Activated CD8-positive, alpha-beta T cell treated with anti-CD3 and anti-CD28 coated beads, Interleukin-2, amount 10 ng/mL, durations not matched to agents 7 days and 5 days (primary cell): ENCODE measurements at regions not wholly inside any gene's neighbourhood (a gene's known extent, or its start where the extent isn't known, plus 50 kb on each side); places are given as distances from the start of the nearest gene placed in this dataset.

ENCODE experiments used
- ATAC-seq: fragments of 150-1000 bp; cut with Tn5 transposase; one replicate; pipeline ENCODE4 v1.10.0; 2021; ENCODE audit warnings: moderate library complexity
- CTCF ChIA-PET: fragments of 350-600 bp; sonication (Branson Sonifier 250); formaldehyde crosslinking; loops from one replicate; lab custom pipeline; 2021; ENCODE audit warnings: antibody characterized with exemption; lab: Charles Lee
- POLR2A ChIA-PET: fragments of 350-600 bp; sonication (Branson Sonifier 250); formaldehyde crosslinking; loops from one replicate; lab custom pipeline; 2021; ENCODE audit warnings: antibody characterized with exemption; lab: Charles Lee
- DNase-seq: peaks from one replicate; pipeline ENCODE4 v3.0.0-alpha.2; 2020
- H3K27ac Mint-ChIP-seq: one replicate; pipeline ENCODE4 v1.8.0; 2021; ENCODE audit warnings: mild to moderate bottlenecking, mixed read lengths
- H3K27me3 Mint-ChIP-seq: one replicate; pipeline ENCODE4 v1.8.0; 2021; ENCODE audit warnings: low read depth, mixed read lengths
- H3K36me3 Mint-ChIP-seq: one replicate; pipeline ENCODE4 v1.8.0; 2021; ENCODE audit warnings: low read depth, mixed read lengths
- H3K4me1 Mint-ChIP-seq: one replicate; pipeline ENCODE4 v1.8.0; 2021; ENCODE audit warnings: low read depth, mixed read lengths
- H3K4me3 Mint-ChIP-seq: one replicate; pipeline ENCODE4 v1.8.0; 2021; ENCODE audit warnings: mild to moderate bottlenecking, mixed read lengths
- H3K9me3 Mint-ChIP-seq: one replicate; pipeline ENCODE4 v1.8.0; 2022; ENCODE audit warnings: mixed read lengths; ENCODE audit not compliant: insufficient read depth

DNA sequence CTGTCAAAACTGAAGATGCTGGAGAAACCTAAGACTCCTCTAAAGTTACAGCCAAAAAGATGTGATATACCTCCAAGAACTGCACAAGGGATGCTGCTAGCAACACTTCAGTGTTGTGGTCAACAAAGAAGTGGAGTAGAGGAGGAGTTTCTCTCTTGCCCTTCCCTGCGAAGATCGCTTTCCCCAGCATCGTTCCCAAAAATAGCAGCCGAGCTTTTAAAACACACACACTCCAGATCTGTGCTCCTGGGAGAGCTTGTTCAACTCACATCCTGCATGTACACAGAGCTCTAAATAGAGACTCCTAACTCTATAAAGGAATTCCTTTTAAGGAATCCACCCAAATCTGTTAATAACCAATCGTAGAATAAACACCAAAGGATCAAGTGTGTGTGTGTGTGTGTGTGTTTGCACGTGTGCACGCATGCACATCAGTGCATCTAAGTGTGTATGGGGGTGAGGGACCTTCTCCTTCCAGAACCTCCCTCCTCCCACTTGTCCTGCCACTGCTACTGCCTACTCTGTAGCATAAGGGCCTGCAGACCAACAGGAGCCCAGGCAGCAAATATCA is 58.5 kb downstream of the PSMG1 start:
- Mint-ChIP-seq H3K36me3 (peaks cover 2% of the 10 kb centered on the region), H3K9me3 (no peaks in the 10 kb centered on the region), H3K4me1 (peaks cover 8% of the 10 kb centered on the region), H3K27ac (no peak overlapping the region), H3K4me3 (no peak overlapping the region), H3K27me3 (peaks cover 13% of the 10 kb centered on the region)
- ChIA-PET POLR2A (no interaction called here), CTCF (interaction anchor here (0.7 to 1.1 kb wide), 3 partner anchors 13 to 299 kb away, joined by 3 to 4 read pairs (median 3); no protein-coding TSS in a partner anchor)
- ATAC-seq (no peak), DNase-seq (no peak)

DNA sequence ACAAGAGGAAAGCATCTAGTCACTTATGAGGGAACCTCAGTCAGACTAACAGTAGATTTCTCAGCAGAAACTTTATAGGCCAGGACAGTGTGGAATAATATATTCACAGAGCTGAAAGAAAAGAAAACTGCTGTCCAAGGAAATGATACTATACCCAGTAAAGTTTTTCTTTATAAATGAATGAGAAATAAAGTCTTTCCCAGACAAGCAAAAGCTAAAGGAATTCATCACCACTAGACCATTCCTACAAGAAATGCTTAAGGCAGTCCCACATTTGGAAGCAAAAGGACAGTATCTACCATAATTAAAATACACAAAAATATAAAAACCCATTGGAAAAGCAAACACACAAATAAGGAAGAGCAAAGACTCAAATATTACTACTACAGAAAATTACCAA is 59.9 kb downstream of the PSMG1 start:
- POLR2A ChIA-PET, result interaction anchor here (0.6 kb wide), 1 partner anchor 366 kb away, joined by 3 read pairs; no protein-coding TSS in a partner anchor
- H3K36me3 Mint-ChIP-seq, result peaks cover 2% of the 10 kb centered on the region
- no peak overlapping the region for H3K27ac Mint-ChIP-seq
- no peak for DNase-seq
- ATAC-seq, result no peak
- peaks cover 2% of the 10 kb centered on the region for H3K27me3 Mint-ChIP-seq
- CTCF ChIA-PET, result no interaction called here
- H3K4me3 Mint-ChIP-seq, result no peak overlapping the region
- no peaks in the 10 kb centered on the region for H3K9me3 Mint-ChIP-seq
- H3K4me1 Mint-ChIP-seq, result peaks cover 8% of the 10 kb centered on the region

DNA sequence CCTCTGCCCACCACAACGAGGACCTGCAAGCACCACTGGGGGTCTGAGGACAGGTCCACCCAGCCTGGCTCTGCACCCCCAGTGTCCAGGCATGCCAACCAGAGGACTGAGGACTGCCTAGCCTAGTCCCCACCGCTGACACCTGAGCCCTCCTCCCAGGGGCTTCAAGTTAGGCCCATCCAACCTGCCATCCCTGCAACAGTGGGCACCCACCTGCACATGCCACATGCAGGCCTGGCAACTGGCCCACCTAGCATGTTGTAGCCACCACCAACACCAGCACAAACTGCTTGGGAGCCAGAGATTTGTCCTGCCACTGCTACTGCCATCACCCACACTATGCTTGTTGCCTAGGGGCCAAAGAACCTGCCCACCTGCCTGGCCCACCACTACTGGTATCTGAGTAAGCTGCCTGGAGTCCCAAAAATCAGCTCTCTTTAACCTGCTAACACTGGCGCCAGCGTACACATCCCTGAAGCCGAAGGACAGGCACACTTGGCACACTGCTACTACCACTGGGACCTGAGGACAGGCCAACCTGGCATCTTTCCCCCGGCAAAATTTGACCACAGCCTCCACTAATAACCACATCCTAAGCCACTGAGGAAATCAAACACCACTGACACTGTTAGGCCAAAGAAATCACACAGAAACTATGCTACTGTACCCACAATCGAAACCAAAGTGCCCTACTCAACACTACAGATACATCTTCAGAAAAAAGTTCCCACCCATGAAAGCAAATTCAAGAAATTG is 61.5 kb downstream of the PSMG1 start:
- peaks cover 2% of the 10 kb centered on the region for H3K27me3 Mint-ChIP-seq
- H3K36me3 Mint-ChIP-seq, result peaks cover 2% of the 10 kb centered on the region
- DNase-seq, result no peak
- ATAC-seq, result no peak
- H3K27ac Mint-ChIP-seq, result peak overlapping the region; percentile 7
- ChIA-PET POLR2A (no interaction called here), CTCF (no interaction called here)
- H3K4me1 Mint-ChIP-seq, result peaks cover 8% of the 10 kb centered on the region
- no peaks in the 10 kb centered on the region for H3K9me3 Mint-ChIP-seq
- H3K4me3 Mint-ChIP-seq, result no peak overlapping the region

- CTCF ChIA-PET, result no interaction called here
- no peak for ATAC-seq
Observed at GRCh38 chr21:39120876-39121599, 62.2 kb downstream of the PSMG1 start.

GRCh38 chr21:39119891-39120290 is 63.4 kb downstream of the PSMG1 start:
- POLR2A ChIA-PET, result no interaction called here
- no peak for DNase-seq
- no peak overlapping the region for H3K27ac Mint-ChIP-seq

More at GRCh38 chr21:39120876-39121599, 62.2 kb downstream of the PSMG1 start:
- no peak overlapping the region for H3K4me3 Mint-ChIP-seq
- POLR2A ChIA-PET, result no interaction called here
- H3K4me1 Mint-ChIP-seq, result peaks cover 8% of the 10 kb centered on the region
- DNase-seq, result no peak
- H3K27me3 Mint-ChIP-seq, result peaks cover 2% of the 10 kb centered on the region
- H3K36me3 Mint-ChIP-seq, result peaks cover 2% of the 10 kb centered on the region
- no peak overlapping the region for H3K27ac Mint-ChIP-seq
- H3K9me3 Mint-ChIP-seq, result no peaks in the 10 kb centered on the region

GRCh38 chr21:39118604-39119215 is 64.5 kb downstream of the PSMG1 start:
- no peak overlapping the region for H3K27ac Mint-ChIP-seq
- H3K9me3 Mint-ChIP-seq, result no peaks in the 10 kb centered on the region
- no peak overlapping the region for H3K4me3 Mint-ChIP-seq
- CTCF ChIA-PET, result no interaction called here
- peaks cover 5% of the 10 kb centered on the region for H3K27me3 Mint-ChIP-seq
- DNase-seq, result no peak
- no peak for ATAC-seq
- POLR2A ChIA-PET, result no interaction called here
- peaks cover 8% of the 10 kb centered on the region for H3K4me1 Mint-ChIP-seq
- peaks cover 2% of the 10 kb centered on the region for H3K36me3 Mint-ChIP-seq

More at GRCh38 chr21:39119891-39120290, 63.4 kb downstream of the PSMG1 start:
- Mint-ChIP-seq H3K36me3 (peaks cover 2% of the 10 kb centered on the region), H3K4me1 (peaks cover 8% of the 10 kb centered on the region), H3K4me3 (no peak overlapping the region), H3K27me3 (peaks cover 2% of the 10 kb centered on the region), H3K9me3 (no peaks in the 10 kb centered on the region)
- ATAC-seq, result no peak
- CTCF ChIA-PET, result no interaction called here

DNA sequence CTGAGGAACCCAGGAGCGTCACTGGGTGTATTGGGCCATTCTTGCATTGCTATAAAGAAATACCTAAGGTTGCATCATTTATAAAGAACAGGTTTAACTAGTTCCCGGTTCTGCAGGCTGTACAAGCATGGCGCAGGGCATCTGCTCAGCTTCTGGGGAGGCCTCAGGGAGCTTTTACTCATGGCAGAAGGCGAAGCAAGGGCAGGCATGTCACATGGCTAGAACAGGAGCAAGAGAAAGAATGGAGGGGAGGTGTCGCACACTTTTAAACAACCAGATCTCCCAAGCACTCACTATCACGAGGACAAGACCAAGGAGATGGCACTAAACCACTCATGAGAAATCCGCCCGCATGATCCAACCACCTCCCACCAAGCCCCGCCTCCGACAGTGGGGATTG is 65.2 kb downstream of the PSMG1 start:
- Mint-ChIP-seq H3K9me3 (no peaks in the 10 kb centered on the region), H3K4me1 (peaks cover 8% of the 10 kb centered on the region), H3K36me3 (peaks cover 2% of the 10 kb centered on the region), H3K27me3 (peaks cover 5% of the 10 kb centered on the region), H3K4me3 (no peak overlapping the region), H3K27ac (no peak overlapping the region)
- POLR2A ChIA-PET, result no interaction called here
- CTCF ChIA-PET, result no interaction called here
- ATAC-seq, result no peak
- DNase-seq, result no peak

GRCh38 chr21:39117440-39117970 is 65.7 kb downstream of the PSMG1 start:
- DNase-seq, result no peak

DNA sequence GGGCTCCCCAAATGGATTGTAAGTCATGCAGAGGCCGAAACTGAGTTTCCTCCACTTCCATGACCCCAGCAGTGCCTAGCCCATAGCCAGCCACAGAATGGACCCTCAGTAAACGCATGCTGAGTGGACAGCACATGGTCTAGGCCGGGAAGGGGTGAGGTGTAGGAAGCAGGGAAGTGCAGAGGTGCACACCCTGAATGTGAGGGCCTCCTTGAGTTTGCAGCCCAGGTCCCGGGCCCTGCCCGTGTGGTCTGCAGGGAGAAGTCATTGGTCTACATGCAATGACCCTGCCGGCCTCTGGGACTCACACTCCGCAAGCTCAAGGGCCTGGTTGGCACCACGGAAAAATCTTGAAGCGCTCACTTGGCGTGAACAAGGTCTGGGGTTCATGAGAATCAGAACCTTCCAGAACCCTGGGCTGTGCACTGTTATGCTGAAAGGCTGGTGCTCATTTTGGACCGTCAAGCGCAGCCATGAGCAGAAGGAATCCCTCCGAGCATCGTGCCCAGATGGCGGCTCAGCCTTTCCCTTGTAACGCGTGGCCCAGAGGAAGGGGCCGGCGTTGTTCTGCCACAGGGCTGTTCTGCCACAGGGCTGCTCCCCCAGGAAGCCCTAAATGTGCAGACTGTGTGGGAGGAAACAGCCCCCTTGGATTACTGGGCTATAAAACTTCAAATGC is 66.4 kb downstream of the PSMG1 start:
- H3K27me3 Mint-ChIP-seq, result peaks cover 5% of the 10 kb centered on the region
- peaks cover 3% of the 10 kb centered on the region for H3K4me1 Mint-ChIP-seq
- CTCF ChIA-PET, result no interaction called here
- no peak for ATAC-seq
- no peaks in the 10 kb centered on the region for H3K9me3 Mint-ChIP-seq
- H3K36me3 Mint-ChIP-seq, result no peaks in the 10 kb centered on the region
- no peak overlapping the region for H3K4me3 Mint-ChIP-seq
- DNase-seq, result no peak
- H3K27ac Mint-ChIP-seq, result no peak overlapping the region
- POLR2A ChIA-PET, result no interaction called here

More at GRCh38 chr21:39117440-39117970, 65.7 kb downstream of the PSMG1 start:
- Mint-ChIP-seq H3K4me1 (peaks cover 8% of the 10 kb centered on the region), H3K27me3 (peaks cover 5% of the 10 kb centered on the region), H3K4me3 (no peak overlapping the region), H3K36me3 (peaks cover 2% of the 10 kb centered on the region), H3K27ac (no peak overlapping the region), H3K9me3 (no peaks in the 10 kb centered on the region)
- ATAC-seq, result no peak
- ChIA-PET CTCF (no interaction called here), POLR2A (no interaction called here)

DNA sequence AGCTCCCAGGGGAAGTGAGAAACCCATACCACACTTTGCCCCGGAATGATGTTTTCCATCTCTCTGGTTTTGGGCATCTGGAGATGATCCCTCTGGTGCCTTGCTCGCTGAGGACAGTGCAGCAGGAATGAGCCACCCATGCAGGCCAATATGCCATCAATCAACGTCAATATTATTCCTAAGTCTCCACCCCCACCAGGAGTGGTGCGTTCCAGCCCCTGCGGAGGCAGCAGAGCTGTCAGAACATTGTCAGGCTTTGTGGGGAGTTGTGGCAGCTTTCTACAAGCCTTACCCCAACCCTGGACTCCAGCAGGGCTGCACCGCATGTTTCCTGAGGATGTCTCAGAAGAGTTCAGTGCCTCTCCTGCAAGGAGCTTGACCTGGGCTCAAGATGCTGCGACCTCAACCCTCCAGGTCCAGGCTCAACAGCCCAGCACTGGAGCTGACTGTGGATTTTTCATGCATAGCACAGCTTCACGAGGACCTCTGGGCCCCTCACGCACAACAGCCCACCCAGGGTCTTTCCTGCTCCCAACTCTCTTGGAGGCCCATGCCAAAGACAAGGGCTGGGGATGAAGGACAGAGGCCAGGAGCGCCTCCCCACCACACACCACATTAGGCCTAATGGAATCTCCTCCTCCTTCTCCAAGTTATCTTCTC is 67.5 kb downstream of the PSMG1 start:
- no peak for ATAC-seq
- peaks cover 5% of the 10 kb centered on the region for H3K27me3 Mint-ChIP-seq

More for the DNA sequence above, 67.5 kb downstream of the PSMG1 start:
- H3K36me3 Mint-ChIP-seq, result no peaks in the 10 kb centered on the region
- no peaks in the 10 kb centered on the region for H3K4me1 Mint-ChIP-seq
- no peak for DNase-seq
- POLR2A ChIA-PET, result no interaction called here
- H3K9me3 Mint-ChIP-seq, result no peaks in the 10 kb centered on the region
- no peak overlapping the region for H3K27ac Mint-ChIP-seq
- no peak overlapping the region for H3K4me3 Mint-ChIP-seq
- CTCF ChIA-PET, result interaction anchor here (1.0 kb wide), 1 partner anchor 10 kb away, joined by 3 read pairs; no protein-coding TSS in a partner anchor
